Gastroesophageal sphincter (tissue), 3 donors: ENCODE measurements at regions not wholly inside any gene's neighbourhood (a gene's known extent, or its start where the extent isn't known, plus 50 kb on each side); places are given as distances from the start of the nearest gene placed in this dataset.

Experiments
- CTCF ChIP-seq, 4 experiments: fragments of 200-600 bp in 2 of 4; fragments of 450-650 bp in 2 of 4; sonication (generic) in 1 of 4; IDR thresholded peaks; one replicate each; pipeline ENCODE4 v1.5.1; 2017 to 2019; ENCODE audit warnings: antibody characterized with exemption in 4 of 4, mild to moderate bottlenecking in 2 of 4, moderate library complexity in 2 of 4
- EP300 ChIP-seq: sonication (generic); formaldehyde crosslinking; IDR thresholded peaks from one replicate; pipeline ENCODE4 v1.6.1; 2017; ENCODE audit warnings: antibody characterized with exemption, mild to moderate bottlenecking
- POLR2A ChIP-seq, 2 donors: fragments of 450-650 bp; IDR thresholded peaks; one replicate each; pipeline ENCODE4 v1.6.1; 2017; ENCODE audit warnings: antibody characterized with exemption in 2 of 2, mild to moderate bottlenecking in 2 of 2, moderate library complexity in 1 of 2

GRCh38 chr2:237268004-237268708 lies 145.8 kb downstream of the COL6A3 start:
- TF ChIP-seq CTCF (IDR thresholded peaks at IDR 0.05) (no peak), POLR2A (IDR thresholded peaks at IDR 0.05) (no peak), EP300 (no peak)
